Islet of Langerhans (tissue), 1 donor: ENCODE measurements at regions not wholly inside any gene's neighbourhood (a gene's known extent, or its start where the extent isn't known, plus 50 kb on each side); places are given as distances from the start of the nearest gene placed in this dataset.

ENCODE experiments used
- FAIRE-seq: peaks from one replicate; lab custom pipeline; 2011; peaks lifted over from hg19 to GRCh38; lab: Jason Lieb, UNC

DNA sequence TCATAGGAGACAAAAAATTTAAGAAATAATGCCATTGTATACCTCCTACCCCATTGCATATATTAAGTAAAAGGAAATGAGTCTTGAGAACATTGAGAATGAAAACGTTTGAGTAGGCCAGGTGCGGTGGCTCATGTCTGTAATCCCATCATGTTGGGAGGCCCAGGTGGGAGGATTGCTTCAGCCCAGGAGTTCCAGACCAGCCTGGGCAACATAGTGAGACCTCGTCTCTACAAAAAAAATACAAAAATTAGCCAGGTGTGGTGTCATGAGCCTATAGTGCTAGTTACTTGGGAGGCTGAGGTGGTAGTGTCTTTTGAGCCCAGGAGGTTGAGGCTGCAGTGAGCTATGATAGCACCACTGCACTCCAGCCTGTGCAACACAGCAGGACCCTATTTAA is 107.7 kb upstream of the MGAT5 start:
- no peak for FAIRE-seq

DNA sequence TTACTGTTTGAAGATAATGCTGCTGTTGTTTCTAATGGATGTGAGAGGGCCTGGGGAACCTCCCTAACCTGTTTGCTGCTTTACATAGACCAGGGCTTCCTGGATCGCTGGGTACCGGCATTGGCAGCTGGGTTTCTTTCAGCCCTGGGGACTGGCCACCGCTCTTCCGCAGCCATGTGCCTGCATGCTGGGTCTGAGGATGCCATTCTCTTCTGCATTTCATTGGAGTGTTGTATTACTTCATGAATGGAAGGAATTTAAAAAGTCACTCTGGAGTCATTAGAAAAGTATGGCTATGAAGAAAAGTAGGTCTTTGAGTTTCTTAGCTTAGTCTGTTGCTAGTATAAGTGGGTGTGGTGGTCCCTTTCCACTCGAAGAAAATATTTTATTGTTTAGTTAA is 107.3 kb upstream of the MGAT5 start:
- FAIRE-seq: no peak

- no peak for FAIRE-seq
Measured at GRCh38 chr2:134148172-134148571, 105.7 kb upstream of the MGAT5 start.

DNA sequence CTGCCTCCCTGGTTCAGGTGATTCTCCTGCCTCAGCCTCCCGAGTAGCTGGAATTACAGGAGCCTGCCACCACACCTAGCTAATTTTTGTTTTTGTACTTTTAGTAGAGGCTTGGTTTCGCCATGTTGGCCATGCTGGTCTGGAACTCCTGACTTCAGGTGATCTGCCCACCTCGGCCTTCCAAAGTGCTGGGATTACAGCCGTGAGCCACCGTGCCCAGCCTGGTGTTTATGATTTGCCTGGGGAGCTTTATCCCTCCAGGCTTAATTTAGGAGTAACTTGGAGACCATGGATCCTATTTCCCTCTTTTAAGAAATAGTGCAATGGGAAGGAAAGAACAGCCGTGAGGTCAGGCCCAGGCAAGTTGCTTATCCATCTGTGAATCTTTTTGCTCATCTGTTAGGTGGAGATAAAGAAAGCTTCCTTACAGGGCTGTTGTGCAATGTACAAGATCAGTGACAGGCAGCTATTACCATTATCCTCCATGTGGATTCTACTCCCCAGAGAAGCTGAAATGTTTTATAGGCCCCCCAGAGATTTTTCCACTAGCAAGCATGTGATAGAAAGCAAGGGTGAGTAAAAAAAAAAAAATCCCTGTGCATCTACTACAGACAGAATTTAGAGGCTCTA is 104.9 kb upstream of the MGAT5 start:
- no peak for FAIRE-seq

DNA sequence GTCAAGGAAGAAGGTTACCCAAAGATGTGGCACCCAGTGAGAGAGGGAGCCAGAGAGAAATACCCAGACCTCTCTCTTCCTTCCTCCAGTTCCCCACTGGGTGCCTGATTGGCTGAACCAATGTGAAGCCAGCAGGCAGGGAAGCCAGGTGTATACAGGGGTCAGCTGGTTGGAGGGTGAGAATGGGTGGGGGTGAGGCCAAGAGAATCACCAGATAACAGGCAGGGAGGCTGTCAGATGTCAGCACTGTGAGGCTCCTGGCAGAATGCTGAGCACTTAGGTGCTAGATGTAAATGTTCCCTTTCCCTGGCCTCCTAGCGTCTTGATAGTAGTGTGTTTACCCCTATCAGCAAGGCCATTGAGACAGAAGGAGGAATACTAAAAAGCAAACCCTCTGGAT is 104.0 kb upstream of the MGAT5 start:
- no peak for FAIRE-seq

GRCh38 chr2:134150760-134151159 is 103.1 kb upstream of the MGAT5 start:
- FAIRE-seq: no peak

DNA sequence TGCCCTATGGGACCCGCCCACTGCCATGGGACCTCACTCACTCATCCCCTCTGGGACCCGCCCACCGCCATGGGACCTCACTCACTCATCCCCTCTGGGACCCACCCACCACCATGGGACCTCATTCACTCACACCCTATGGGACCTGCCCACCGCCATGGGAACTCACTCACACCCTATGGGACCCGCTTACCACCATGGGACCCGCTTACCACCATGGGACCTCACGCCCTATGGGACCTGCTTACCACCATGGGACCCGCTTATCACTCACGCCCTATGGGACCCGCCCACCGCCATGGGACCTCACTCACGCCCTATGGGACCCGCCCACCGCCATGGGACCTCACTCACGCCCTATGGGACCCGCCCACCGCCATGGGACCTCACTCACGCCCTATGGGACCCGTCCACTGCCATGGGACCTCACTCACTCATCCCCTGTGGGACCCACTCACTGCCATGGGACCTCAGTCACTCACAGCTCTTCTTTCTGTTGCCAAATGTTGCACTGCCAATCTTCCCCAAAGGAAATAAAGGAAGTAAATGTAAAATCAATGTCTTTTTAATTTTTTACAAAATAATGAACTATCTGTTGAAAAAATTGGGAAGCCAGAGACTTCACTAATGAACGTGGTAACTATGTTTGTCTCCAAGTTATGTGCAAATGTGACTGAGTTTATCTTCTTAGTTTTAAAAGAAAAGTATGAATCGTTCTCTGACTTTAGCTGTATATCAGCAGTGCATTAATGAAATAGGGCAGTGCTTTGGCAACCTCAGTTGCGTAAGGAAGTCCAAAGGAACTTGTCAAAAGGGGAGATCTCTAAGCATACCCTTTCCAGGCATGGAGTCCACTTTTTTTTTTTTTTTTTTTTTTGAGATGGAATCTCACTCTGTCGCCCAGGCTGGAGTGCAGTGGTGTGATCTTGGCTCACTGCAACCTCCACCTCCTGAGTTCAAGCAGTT is 101.5 kb upstream of the MGAT5 start:
- FAIRE-seq: no peak

DNA sequence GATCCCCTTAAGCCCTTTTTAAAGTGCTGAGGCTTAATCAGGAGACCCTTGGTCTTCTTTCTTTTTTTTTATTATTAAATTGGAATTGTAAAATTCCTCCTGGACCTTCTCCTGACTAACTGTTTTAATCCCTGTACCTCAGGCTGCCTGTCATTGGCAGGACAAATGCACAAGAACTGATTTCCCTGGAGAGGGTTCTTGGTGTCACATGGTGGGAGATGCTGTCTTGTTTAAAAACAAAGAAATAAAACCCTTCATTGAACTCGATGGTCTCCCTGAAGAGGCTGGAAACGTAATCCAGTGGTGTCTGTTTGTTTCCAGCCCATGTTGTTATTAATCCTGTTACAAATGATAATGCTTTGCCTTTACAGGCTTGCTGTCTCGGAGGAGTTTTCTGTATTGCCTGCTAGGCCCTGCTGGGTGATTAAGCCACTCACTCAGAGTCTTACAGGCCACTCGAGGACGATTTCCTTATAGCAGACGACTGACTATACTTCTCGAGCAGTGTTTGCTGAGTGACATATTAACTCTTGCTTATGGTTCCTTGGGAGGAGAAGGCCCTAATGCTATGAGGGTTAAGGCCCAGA is 100.5 kb upstream of the MGAT5 start:
- no peak for FAIRE-seq

- no peak for FAIRE-seq
Measured at GRCh38 chr2:134154246-134154645, 99.6 kb upstream of the MGAT5 start.

- FAIRE-seq: no peak
Measured at GRCh38 chr2:134155134-134155533, 98.7 kb upstream of the MGAT5 start.

DNA sequence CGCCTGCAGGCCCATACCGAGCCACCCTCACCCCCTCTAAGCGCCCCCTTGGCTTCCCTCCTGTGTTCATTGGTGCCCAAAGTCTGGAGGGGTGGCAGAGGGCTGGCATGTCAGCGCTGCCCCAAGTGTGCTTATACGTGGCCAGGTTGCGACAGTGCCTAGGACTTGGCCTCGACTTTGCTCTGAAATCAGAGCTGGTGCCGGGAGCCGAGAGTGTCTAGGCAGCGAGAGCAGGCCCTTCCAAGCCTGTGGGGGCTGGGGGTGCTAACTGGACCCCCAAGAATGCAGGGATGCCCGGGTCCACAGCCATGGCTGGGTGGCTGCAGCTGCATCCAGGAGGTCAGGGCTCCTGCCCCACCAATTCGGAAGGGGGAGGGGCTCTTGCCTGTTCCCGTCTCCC is 95.6 kb upstream of the MGAT5 start:
- FAIRE-seq: no peak

- no peak for FAIRE-seq
Measured at GRCh38 chr2:134161170-134161547, 92.7 kb upstream of the MGAT5 start.

DNA sequence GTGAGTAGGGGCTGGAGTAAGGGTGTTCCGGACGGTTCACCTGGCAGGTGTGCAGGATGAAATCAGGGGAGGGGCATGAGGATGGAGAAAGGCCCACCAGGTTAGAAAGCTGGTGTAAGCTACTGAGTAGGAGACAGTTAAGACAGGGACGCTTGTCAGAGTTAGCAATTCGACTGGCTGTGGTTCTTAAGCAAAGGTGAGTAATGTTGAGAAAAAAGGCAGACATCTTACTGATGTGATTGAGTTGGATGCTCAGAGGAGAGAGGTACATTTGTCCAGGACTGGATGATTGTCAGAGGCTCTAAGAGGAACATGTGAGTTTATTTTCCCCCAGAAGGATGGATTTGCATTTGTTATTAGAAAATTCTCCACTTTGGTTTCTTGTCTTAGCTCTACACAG is 90.5 kb upstream of the MGAT5 start:
- FAIRE-seq: no peak

DNA sequence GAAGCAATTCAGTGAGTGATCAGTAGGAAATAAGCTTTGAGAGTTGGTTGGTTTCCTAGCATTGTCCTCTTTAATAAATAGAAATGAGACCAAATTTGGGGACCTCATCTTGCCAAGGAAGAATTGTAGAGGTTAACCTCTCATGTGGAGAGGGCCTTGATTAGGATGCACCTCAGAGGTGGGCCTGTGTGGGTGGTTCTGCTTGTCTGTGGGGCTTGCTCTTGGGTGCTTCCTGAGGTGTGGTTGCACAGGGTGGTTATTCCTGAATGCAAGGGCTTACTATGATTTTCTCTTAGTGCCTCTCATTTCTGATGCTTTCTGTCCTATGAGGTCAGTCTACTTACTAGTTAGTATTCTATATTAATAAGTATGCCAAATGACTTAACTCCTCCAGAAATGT is 89.6 kb upstream of the MGAT5 start:
- no peak for FAIRE-seq

DNA sequence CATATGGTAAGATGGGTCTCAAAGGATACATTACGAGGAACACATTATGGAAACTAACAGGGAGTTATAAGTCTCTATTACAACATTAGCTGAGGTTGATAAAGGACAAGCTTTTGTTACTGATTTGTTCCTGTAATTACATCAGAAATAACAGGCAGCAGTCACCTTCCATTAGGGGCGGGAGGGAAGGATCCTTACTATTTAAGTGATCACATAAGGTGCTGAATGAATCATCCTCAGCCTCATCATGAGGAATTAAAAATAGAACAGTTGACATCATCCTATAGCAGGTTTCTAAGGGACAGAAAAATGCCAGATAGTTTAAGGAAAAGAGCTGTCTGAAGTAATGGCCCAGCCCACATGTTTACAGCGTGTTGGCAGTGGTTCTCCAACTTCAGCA is 86.9 kb upstream of the MGAT5 start:
- FAIRE-seq: no peak

DNA sequence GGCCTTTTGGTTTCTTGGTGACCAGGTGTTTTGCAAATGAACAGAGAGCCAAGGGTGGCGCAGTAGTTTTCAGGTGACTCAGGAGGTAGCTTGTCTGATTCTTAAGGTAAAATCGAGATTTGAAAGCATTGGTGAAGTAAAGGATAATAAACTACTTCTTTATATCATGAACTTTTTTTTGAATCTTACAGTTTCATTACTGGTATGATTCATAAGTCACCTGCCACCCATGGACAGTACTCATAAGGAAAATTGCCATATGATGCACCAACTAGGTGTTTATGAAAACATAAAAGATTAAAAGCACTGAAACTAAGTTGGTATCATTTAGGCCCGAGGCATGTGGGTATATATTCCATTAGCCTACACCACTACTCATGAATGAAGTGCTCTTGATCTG is 84.1 kb upstream of the MGAT5 start:
- FAIRE-seq: no peak

DNA sequence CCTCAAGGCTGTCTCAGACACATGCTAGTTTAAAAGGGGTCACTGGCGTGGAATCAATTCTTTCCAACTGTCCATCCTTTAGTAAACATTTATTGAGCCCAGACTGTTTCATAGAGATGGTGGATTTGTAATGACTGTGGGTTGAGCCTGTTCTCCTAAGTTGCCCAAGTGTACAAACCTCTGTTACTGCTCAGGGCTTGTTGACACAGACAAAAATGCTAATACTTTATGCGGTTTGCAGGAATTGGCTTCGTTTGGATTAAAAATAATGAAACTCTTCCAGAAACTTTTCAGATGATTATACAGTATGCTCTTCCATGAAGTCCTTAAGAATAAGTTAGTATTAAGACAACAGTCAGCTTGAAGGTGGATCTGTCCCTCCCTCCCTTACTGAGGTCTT is 83.6 kb upstream of the MGAT5 start:
- no peak for FAIRE-seq

DNA sequence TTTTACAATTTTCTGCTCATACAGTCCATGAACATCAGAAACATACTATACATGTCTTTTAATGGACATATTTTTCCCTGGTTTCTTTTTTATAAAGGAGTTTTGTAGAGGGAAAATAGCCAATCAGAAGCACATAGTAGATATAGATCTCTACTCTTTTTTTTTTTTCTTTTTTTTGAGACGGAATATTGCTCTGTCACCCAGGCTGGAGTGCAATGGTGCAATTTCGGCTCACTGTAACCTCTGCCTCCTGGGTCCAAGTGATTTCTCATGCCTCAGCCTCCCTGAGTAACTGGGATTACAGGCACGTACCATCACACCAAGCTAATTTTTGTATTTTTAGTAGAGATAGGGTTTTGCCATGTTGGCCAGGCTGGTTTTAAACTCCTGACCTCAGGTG is 83.2 kb upstream of the MGAT5 start:
- no peak for FAIRE-seq

- FAIRE-seq: no peak
Measured at GRCh38 chr2:134173338-134174016, 80.4 kb upstream of the MGAT5 start.

DNA sequence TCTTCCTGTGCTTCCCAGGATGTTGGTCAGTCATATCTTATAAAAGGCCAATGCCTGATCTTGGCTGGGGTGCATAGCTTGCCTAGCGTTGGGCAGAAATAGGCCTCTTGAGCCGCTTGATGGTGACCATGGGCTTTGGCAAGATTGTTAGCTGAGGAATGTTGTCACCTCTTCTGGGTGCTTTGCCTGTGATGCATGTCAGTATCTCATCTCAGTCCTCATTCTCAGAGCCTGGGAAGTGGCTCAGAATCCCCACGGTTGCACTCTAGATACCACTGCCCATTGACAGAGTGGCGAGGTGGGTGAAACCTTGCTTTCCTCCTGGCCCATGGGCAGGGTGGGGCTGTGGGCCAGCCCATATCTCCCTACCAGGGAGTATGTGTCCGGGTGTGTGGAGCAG is 79.2 kb upstream of the MGAT5 start:
- no peak for FAIRE-seq

DNA sequence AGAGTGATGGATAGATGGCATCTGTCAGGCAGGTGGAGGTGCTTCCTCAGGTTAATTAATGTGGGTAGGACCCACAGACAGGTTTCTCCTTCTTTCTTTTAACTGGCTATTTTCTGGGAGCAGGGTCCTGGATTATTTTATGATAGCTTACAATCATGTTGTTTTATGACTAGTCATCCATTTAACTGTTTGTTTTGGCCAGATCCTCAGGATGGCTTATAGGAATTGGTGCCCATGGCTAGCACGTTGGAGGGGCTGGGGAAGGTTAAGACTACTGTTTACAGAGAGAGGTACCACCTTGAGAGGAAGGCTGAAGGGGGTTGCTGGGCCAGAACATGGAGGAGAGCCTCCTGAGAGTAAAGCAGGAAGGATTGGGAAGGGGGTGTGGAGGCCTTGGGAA is 78.0 kb upstream of the MGAT5 start:
- no peak for FAIRE-seq

- FAIRE-seq: no peak
Measured at GRCh38 chr2:134177351-134177931, 76.4 kb upstream of the MGAT5 start.
